ENCODE measurements at regions not wholly inside any gene's neighbourhood (a gene's known extent, or its start where the extent isn't known, plus 50 kb on each side); places are given as distances from the start of the nearest gene placed in this dataset.

- TF ChIP-seq CTCF (IDR thresholded peaks at IDR 0.05) (no peak), POLR2A (IDR thresholded peaks at IDR 0.05) (no peak)
Observed at GRCh38 chr6:144939921-144940320, 654.8 kb downstream of the UTRN start.

Data from vagina (tissue), 2 donors.